ENCODE measurements at regions not wholly inside any gene's neighbourhood (a gene's known extent, or its start where the extent isn't known, plus 50 kb on each side); places are given as distances from the start of the nearest gene placed in this dataset.

DNA sequence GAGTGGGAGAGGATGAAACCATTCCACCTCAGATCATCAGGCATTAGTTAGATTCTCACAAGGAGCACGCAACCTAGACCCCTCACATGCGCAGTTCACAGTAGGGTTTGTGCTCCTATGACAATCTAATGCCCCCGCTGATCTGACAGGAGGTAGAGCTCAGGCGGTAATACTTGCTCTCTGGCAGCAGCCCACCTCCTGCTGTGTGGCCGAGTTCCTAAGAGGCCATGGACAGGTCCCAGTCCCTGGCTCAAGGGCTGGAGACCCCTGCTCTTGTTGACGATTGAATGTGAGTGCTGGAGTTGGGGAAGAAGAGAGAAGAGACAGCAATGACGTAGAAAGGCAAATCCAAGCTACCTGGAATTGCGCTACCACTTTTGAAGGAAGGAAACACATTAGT, 267.2 kb downstream of the TFEC start:
- Histone ChIP-seq H3K27ac (ENCODE audit: extremely low read depth, low read depth, low read length) (no peak overlapping the region), H3K79me2 (ENCODE audit: control insufficient read depth, insufficient read depth, low read length) (no peaks in the 10 kb centered on the region), H4K20me1 (replicated peaks; ENCODE audit: control insufficient read depth, insufficient read depth, low read length) (no peaks in the 10 kb centered on the region), H3K4me2 (ENCODE audit: insufficient read depth, low read length) (no peak overlapping the region), H3K36me3 (ENCODE audit: control insufficient read depth, insufficient read depth, low read length) (no peaks in the 10 kb centered on the region), H2AFZ (ENCODE audit: low read depth, low read length) (no peak overlapping the region), H3K4me1 (replicated peaks in 1 of 2; ENCODE audit: control insufficient read depth in 2 of 2, insufficient read depth in 2 of 2, low read length in 2 of 2) (no peaks in the 10 kb centered on the region), H3K4me3 (no peak overlapping the region), H3K27me3 (ENCODE audit: control insufficient read depth in 2 of 2, insufficient read depth in 2 of 2, low read length in 2 of 2) (no peaks in the 10 kb centered on the region), H3K9me3 (replicated peaks; ENCODE audit: control insufficient read depth, insufficient read depth, low read depth, low read length) (no peaks in the 10 kb centered on the region), H3K9me1 (ENCODE audit: control insufficient read depth, insufficient read depth, low read length) (no peaks in the 10 kb centered on the region), H3K9ac (ENCODE audit: insufficient read depth in 1 of 2, low read depth in 2 of 2, low read length in 2 of 2) (no peak overlapping the region)
- BruUV-seq (replicated peaks): no TSS peak
- intact Hi-C loops (cut with micrococcal nuclease) (no loop called here), in situ Hi-C loops (cut with MboI) (no loop called here)
- CTCF ChIA-PET (ENCODE audit: low intra/inter-chr PET ratio): no interaction called here
- under 1% methylated on average over 8 of the region's 8 CpGs for WGBS (ENCODE audit: insufficient coverage, low coverage, missing lambda C conversion rate)
- POLR2A ChIA-PET: no interaction called here
- FAIRE-seq (no peak), ATAC-seq (no peak), DNase-seq (ENCODE audit: extremely low read depth in 1 of 4, low spot score in 3 of 4) (no peak)
- TF ChIP-seq ZNF586 (CRISPR knock-in tag; conservative IDR thresholded peaks at IDR 0.05) (no peak), MCM7 (IDR thresholded peaks at IDR 0.05) (no peak), POU5F1 (IDR thresholded peaks at IDR 0.05; ENCODE audit: borderline replicate concordance, low read depth, low read length, partially characterized antibody) (no peak), ZNF57 (CRISPR knock-in tag; IDR thresholded peaks at IDR 0.05) (no peak), HCFC1 (IDR thresholded peaks at IDR 0.05; ENCODE audit: low read depth, low read length) (no peak), ZNF12 (CRISPR knock-in tag; IDR thresholded peaks at IDR 0.05) (no peak), CHD1 (IDR thresholded peaks at IDR 0.05; ENCODE audit: low read length) (no peak), POLR2AphosphoS2 (IDR thresholded peaks at IDR 0.05; ENCODE audit: low read length) (no peak), MCM2 (IDR thresholded peaks at IDR 0.05; ENCODE audit: low read depth) (no peak)
- TF ChIP-seq, protein P1, sequence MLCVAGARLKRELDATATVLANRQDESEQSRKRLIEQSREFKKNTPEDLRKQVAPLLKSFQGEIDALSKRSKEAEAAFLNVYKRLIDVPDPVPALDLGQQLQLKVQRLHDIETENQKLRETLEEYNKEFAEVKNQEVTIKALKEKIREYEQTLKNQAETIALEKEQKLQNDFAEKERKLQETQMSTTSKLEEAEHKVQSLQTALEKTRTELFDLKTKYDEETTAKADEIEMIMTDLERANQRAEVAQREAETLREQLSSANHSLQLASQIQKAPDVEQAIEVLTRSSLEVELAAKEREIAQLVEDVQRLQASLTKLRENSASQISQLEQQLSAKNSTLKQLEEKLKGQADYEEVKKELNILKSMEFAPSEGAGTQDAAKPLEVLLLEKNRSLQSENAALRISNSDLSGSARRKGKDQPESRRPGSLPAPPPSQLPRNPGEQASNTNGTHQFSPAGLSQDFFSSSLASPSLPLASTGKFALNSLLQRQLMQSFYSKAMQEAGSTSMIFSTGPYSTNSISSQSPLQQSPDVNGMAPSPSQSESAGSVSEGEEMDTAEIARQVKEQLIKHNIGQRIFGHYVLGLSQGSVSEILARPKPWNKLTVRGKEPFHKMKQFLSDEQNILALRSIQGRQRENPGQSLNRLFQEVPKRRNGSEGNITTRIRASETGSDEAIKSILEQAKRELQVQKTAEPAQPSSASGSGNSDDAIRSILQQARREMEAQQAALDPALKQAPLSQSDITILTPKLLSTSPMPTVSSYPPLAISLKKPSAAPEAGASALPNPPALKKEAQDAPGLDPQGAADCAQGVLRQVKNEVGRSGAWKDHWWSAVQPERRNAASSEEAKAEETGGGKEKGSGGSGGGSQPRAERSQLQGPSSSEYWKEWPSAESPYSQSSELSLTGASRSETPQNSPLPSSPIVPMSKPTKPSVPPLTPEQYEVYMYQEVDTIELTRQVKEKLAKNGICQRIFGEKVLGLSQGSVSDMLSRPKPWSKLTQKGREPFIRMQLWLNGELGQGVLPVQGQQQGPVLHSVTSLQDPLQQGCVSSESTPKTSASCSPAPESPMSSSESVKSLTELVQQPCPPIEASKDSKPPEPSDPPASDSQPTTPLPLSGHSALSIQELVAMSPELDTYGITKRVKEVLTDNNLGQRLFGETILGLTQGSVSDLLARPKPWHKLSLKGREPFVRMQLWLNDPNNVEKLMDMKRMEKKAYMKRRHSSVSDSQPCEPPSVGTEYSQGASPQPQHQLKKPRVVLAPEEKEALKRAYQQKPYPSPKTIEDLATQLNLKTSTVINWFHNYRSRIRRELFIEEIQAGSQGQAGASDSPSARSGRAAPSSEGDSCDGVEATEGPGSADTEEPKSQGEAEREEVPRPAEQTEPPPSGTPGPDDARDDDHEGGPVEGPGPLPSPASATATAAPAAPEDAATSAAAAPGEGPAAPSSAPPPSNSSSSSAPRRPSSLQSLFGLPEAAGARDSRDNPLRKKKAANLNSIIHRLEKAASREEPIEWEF (CRISPR knock-in tag; IDR thresholded peaks at IDR 0.05): no peak
